GM18507 (cell line): ENCODE measurements at regions not wholly inside any gene's neighbourhood (a gene's known extent, or its start where the extent isn't known, plus 50 kb on each side); places are given as distances from the start of the nearest gene placed in this dataset.

Source experiments
- DNase-seq: peaks from one replicate; pipeline ENCODE4 v3.0.0; 2011; ENCODE audit warnings: low read depth; ENCODE audit not compliant: insufficient read length; ENCODE audit errors: extremely low spot score
- FAIRE-seq: peaks from 2 replicates; lab custom pipeline; 2011; peaks lifted over from hg19 to GRCh38; lab: Jason Lieb, UNC

DNA sequence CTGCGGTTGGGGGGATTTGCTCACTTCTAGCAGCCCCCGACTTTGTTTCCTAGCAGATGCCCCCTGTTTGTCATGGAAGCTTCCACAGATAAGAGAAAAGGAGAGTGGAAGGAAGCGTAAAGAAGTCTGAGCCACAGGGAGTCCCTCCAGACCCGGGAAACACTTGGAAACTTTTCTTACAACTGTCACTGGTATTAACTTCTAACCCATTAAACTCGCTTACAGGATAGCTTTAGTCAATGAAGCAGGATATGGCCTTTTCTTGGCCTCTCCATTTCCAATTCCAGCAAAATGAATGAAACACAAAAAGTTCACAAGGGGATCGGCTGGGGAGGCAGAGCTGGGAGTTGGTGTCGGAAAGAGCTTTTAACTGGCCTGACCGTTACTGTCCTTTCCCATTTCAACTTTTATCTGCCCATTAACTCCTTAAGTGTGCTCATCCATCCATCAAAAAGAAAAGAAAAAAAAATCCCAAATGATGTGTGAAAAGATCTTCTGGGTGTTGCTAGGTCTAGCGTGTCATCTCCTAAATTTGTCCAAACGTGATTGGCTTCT, 231.9 kb upstream of the ARGLU1 start:
- DNase-seq (no peak), FAIRE-seq (no peak)

- no peak for FAIRE-seq
- DNase-seq: no peak
These were observed 229.2 kb upstream of the ARGLU1 start for GRCh38 chr13:106797081-106797640.

DNA sequence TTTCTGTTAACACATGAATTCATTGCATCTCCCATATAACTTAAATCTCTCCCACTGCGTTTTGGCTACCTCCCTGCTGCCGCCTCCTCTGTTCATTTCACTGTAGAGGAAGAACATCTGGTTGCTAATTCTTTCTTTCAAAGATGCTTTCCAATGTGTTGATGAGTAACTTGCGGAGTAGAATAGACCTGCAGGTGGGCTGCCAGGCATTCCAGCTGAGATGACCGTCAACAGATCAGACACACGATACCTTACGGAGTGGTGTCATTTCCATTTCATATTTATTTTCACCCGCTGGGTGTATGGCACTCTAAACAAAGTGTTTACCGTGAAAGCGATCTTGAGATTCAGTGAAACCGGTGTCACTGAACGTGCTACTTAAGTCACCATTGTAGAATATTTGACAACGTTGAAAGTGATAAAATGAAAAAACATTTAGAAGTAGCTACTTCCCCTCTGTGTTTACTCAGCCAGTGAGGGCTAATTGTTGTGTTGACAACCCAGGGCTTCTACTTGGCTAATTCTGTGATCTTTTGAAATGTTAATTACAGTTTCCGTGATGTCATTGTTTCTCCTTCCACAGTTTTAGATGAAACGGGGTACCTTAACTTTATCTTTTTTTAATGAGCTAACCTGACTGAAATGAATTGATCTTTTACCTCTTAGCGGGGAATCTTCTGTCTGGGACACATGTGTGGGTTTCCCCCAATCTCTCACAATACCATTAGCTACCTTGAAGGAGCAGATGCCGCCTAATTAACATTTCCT, 228.5 kb upstream of the ARGLU1 start:
- DNase-seq (no peak), FAIRE-seq (no peak)

- FAIRE-seq (no peak), DNase-seq (no peak)
These were observed 227.9 kb upstream of the ARGLU1 start for GRCh38 chr13:106795847-106796246.

GRCh38 chr13:106794117-106794516, 226.2 kb upstream of the ARGLU1 start:
- no peak for FAIRE-seq

GRCh38 chr13:106789911-106790310, 222.0 kb upstream of the ARGLU1 start:
- FAIRE-seq: no peak
- no peak for DNase-seq

More at GRCh38 chr13:106794117-106794516, 226.2 kb upstream of the ARGLU1 start:
- DNase-seq: no peak

DNA sequence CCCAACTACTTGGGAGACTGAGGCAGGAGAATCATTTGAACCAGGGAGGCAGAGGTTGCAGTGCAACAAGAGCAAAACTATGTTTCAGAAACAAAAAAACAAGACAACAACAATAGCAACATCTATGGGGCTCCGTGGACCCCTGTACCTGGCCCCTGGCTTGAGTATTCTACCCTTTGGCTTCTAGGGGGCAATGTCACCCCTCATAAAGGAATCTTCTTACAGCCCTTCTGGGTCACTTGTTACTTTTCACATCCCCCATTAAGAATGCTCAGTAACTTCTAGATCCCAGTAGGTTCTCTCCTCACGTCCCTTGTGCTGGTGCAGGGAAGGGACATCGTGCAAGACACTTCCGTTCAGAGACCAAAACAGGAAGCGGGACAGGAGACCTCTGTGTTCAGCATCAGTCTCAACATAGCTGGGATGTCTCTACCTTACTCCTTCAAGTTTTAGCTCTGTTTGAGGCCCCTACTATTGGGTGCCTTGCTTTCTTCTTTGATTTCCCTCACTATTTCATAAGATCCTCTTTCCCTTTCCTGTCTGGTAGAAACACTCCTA, 218.1 kb upstream of the ARGLU1 start:
- no peak for FAIRE-seq

GRCh38 chr13:106774621-106775020, 206.7 kb upstream of the ARGLU1 start:
- DNase-seq: no peak

More for the DNA sequence above, 218.1 kb upstream of the ARGLU1 start:
- no peak for DNase-seq

GRCh38 chr13:106772006-106772601, 204.2 kb upstream of the ARGLU1 start:
- DNase-seq (no peak), FAIRE-seq (no peak)

More at GRCh38 chr13:106774621-106775020, 206.7 kb upstream of the ARGLU1 start:
- no peak for FAIRE-seq

- FAIRE-seq (no peak), DNase-seq (no peak)
These were observed 201.1 kb upstream of the ARGLU1 start for GRCh38 chr13:106768991-106769390.

DNA sequence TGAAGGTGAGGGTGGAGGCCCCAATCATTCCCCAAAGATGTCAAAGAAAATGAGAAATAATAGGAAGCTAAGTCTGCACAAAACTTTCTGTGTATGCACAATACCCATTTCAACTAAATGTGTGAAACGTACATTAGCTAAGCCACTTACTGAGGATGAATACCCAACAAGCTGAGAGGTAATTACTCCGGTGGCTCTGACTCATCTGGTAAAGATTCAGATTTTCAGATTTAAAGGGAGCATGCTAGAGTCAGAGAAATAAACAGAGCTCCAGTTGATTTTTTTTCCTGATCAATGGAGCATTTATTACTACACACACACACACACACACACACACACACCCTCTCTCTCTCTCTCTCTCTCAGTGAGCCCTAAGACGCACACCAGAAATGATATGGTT, 194.8 kb upstream of the ARGLU1 start:
- no peak for FAIRE-seq
- no peak for DNase-seq

DNA sequence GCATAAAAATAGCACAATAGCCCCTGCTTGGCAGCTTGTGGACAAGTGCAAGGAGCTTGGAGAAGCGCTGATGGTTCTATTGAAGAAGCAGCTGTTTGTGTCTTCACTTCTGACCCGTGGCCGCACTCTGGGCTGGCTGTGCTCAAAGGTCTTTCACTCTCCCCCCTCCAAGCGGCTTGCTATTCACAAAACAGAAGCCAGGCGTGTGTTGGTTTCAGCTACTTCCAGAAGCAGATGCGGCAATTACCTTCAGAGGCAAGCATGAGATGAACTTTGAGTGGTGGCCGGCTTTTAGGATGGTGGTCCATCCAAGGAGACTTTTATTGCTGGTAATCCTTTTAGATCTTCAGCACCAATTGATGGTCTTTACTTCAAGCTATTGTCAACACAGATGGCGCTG, 188.5 kb upstream of the ARGLU1 start:
- DNase-seq: no peak
- FAIRE-seq: no peak

- DNase-seq: no peak
- no peak for FAIRE-seq
These were observed 187.6 kb upstream of the ARGLU1 start for GRCh38 chr13:106755542-106755941.

DNA sequence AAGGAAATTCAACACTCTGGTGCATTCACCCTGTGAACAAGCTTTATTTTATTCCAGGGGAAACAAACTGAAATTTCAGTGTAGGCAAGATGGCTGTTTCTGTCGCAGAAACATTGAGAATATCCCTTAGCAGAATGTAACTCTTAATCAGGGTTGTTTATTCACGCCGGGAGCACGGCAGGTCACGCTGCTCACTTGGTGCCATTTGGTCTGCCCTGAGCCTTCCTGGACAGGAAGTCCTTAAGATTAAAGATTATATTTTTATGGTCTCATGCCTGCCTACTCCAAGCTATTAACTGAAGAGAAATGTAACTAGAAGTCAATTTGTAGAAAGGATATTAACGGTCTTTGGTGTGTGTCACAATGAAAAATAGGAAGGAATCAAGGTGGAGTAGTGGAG, 185.3 kb upstream of the ARGLU1 start:
- DNase-seq (no peak), FAIRE-seq (no peak)

DNA sequence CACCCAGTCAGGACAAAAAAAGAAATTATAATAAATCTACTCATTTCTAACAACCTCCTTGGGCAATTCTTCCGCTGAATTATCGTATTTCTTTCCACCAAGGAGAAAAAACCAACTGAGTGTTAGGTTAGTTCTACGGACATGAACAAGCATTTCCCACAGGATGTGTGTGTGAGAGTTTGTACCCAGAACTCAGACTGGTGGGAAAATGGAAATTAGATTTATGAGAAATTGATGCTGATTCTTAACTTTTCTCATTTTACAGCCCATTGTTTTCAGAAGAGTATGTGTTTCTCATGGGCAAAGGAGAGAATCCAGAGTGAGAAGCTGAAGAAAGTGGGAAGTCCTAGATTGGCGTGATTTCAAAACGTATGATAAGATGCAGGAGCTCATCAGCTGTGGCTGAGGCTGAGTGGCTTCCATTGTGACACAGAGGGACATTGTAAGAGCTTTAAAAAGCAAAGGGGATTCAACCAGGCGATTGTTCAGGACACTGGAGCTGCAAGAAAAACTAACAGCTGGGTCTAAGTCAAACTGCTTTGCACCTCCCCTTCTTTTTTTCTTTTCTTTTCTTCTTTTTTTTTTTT, 184.7 kb upstream of the ARGLU1 start:
- DNase-seq (no peak), FAIRE-seq (no peak)

DNA sequence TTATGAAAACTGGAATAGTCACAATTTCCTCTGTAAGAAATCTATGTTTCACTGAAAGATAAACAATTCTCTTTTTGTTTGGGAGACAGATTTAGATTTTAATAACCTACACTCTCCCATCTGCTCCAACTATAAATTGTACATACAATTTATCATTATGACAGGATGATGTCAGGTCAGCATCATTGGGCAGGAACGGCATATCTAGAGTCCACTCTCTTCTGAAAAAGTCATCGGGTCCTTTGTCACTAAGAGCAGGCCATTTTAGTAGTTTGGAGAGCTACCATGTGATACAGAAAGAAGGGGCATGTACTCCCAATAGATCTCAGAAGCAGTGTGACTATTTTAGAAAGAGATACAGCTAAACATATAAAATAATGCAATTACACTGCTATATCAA, 180.8 kb upstream of the ARGLU1 start:
- no peak for FAIRE-seq

DNA sequence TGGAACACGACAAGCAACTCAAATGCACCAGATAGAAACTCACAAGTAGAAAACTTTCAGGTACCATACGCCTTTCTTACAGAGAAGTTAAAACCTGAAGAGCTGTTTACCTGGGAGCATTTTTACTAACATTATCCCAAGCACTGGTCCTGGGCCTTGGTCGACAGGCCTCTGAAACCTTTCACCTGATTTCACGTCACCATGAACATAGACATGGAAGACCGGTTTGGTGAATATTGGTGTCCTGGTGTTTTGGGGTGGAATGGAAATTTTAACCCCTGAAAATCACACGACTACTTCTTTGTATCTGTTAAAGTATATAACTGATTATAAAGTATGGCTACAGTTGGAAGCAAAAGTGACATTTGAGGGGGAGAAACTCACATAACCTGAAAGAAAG, 176.6 kb upstream of the ARGLU1 start:
- DNase-seq: no peak
- no peak for FAIRE-seq

More for the DNA sequence above, 180.8 kb upstream of the ARGLU1 start:
- DNase-seq: no peak

- no peak for DNase-seq
- FAIRE-seq: no peak
These were observed 170.3 kb upstream of the ARGLU1 start for GRCh38 chr13:106738186-106738678.

GRCh38 chr13:106736941-106737340, 169.0 kb upstream of the ARGLU1 start:
- DNase-seq (no peak), FAIRE-seq (no peak)

- FAIRE-seq (no peak), DNase-seq (no peak)
These were observed 166.3 kb upstream of the ARGLU1 start for GRCh38 chr13:106734198-106734597.
